ENCODE measurements at regions not wholly inside any gene's neighbourhood (a gene's known extent, or its start where the extent isn't known, plus 50 kb on each side); places are given as distances from the start of the nearest gene placed in this dataset.

- H3K4me2 ChIP-seq, result no peak overlapping the region
- H3K36me3 ChIP-seq (replicated peaks; ENCODE audit: insufficient read depth, low read depth), result no peaks in the 10 kb centered on the region
- no peak overlapping the region for H3K27ac ChIP-seq
- 74% methylated on average over 4 of the region's 4 CpGs for WGBS (ENCODE audit: low lambda C conversion rate, missing lambda C conversion rate)
- no peaks in the 10 kb centered on the region for H3K9me3 ChIP-seq (ENCODE audit: low read depth)
- no peaks in the 10 kb centered on the region for H3K79me2 ChIP-seq
- no peak for TF ChIP-seq CTCF (IDR thresholded peaks at IDR 0.05; ENCODE audit: poor library complexity)
- H3K9me2 ChIP-seq (replicated peaks; ENCODE audit: insufficient read depth), result no peaks in the 10 kb centered on the region
- no peak overlapping the region for H3K4me3 ChIP-seq
- H3K27me3 ChIP-seq, result no peaks in the 10 kb centered on the region
- no peak for DNase-seq (ENCODE audit: low spot score)
- H4K20me1 ChIP-seq (ENCODE audit: insufficient read depth, poor library complexity, severe bottlenecking), result no peaks in the 10 kb centered on the region
- H2AFZ ChIP-seq, result no peak overlapping the region
- no peaks in the 10 kb centered on the region for H3K4me1 ChIP-seq (ENCODE audit: insufficient read depth)
Measured at GRCh38 chr10:84846658-84847316, 518.4 kb downstream of the CCSER2 start.

GRCh38 chr10:84848967-84849366 is 520.6 kb downstream of the CCSER2 start:
- Histone ChIP-seq H3K9me2 (replicated peaks; ENCODE audit: insufficient read depth) (no peaks in the 10 kb centered on the region), H3K4me2 (no peak overlapping the region), H3K4me3 (no peak overlapping the region), H3K79me2 (no peaks in the 10 kb centered on the region), H2AFZ (no peak overlapping the region), H3K27me3 (no peaks in the 10 kb centered on the region), H4K20me1 (ENCODE audit: insufficient read depth, poor library complexity, severe bottlenecking) (no peaks in the 10 kb centered on the region), H3K9me3 (ENCODE audit: low read depth) (no peaks in the 10 kb centered on the region), H3K27ac (no peak overlapping the region), H3K36me3 (replicated peaks; ENCODE audit: insufficient read depth, low read depth) (no peaks in the 10 kb centered on the region), H3K4me1 (ENCODE audit: insufficient read depth) (no peaks in the 10 kb centered on the region)
- TF ChIP-seq EZH2 (IDR thresholded peaks at IDR 0.05; ENCODE audit: borderline replicate concordance) (no peak), EZH2phosphoT487 (IDR thresholded peaks at IDR 0.05; ENCODE audit: low read depth, severe bottlenecking, unreplicated experiment) (no peak), CTCF (IDR thresholded peaks at IDR 0.05; ENCODE audit: poor library complexity) (no peak)
- 30% methylated on average over 2 of the region's 2 CpGs for WGBS (ENCODE audit: low lambda C conversion rate, missing lambda C conversion rate)
- no peak for DNase-seq (ENCODE audit: low spot score)

GRCh38 chr10:84850826-84851225 is 522.4 kb downstream of the CCSER2 start:
- Histone ChIP-seq H3K4me1 (ENCODE audit: insufficient read depth) (no peaks in the 10 kb centered on the region), H3K9me3 (ENCODE audit: low read depth) (no peaks in the 10 kb centered on the region), H3K27me3 (no peaks in the 10 kb centered on the region), H3K79me2 (no peaks in the 10 kb centered on the region), H4K20me1 (ENCODE audit: insufficient read depth, poor library complexity, severe bottlenecking) (no peaks in the 10 kb centered on the region), H3K4me3 (no peak overlapping the region), H2AFZ (no peak overlapping the region), H3K4me2 (no peak overlapping the region), H3K27ac (no peak overlapping the region), H3K9me2 (replicated peaks; ENCODE audit: insufficient read depth) (no peaks in the 10 kb centered on the region), H3K36me3 (replicated peaks; ENCODE audit: insufficient read depth, low read depth) (no peaks in the 10 kb centered on the region)
- no peak for DNase-seq (ENCODE audit: low spot score)
- TF ChIP-seq CTCF (IDR thresholded peaks at IDR 0.05; ENCODE audit: poor library complexity) (no peak), EZH2 (IDR thresholded peaks at IDR 0.05; ENCODE audit: borderline replicate concordance) (no peak), EZH2phosphoT487 (IDR thresholded peaks at IDR 0.05; ENCODE audit: low read depth, severe bottlenecking, unreplicated experiment) (no peak)
- WGBS (ENCODE audit: low lambda C conversion rate, missing lambda C conversion rate), result 70% methylated on average over 6 of the region's 6 CpGs

- TF ChIP-seq EZH2phosphoT487 (IDR thresholded peaks at IDR 0.05; ENCODE audit: low read depth, severe bottlenecking, unreplicated experiment), result no peak
- no peak for TF ChIP-seq EZH2 (IDR thresholded peaks at IDR 0.05; ENCODE audit: borderline replicate concordance)
- no peak for TF ChIP-seq CTCF (IDR thresholded peaks at IDR 0.05; ENCODE audit: poor library complexity)
- Histone ChIP-seq H3K4me1 (ENCODE audit: insufficient read depth) (no peaks in the 10 kb centered on the region), H4K20me1 (ENCODE audit: insufficient read depth, poor library complexity, severe bottlenecking) (no peaks in the 10 kb centered on the region), H3K79me2 (no peaks in the 10 kb centered on the region), H3K36me3 (replicated peaks; ENCODE audit: insufficient read depth, low read depth) (no peaks in the 10 kb centered on the region), H3K9me2 (replicated peaks; ENCODE audit: insufficient read depth) (no peaks in the 10 kb centered on the region), H3K4me2 (no peak overlapping the region), H3K27me3 (no peaks in the 10 kb centered on the region), H3K4me3 (no peak overlapping the region), H3K27ac (no peak overlapping the region), H2AFZ (no peak overlapping the region), H3K9me3 (ENCODE audit: low read depth) (no peaks in the 10 kb centered on the region)
- no peak for DNase-seq (ENCODE audit: low spot score)
- WGBS (ENCODE audit: low lambda C conversion rate, missing lambda C conversion rate), result 70% methylated on average over 3 of the region's 3 CpGs
Measured at GRCh38 chr10:84854439-84854838, 526.0 kb downstream of the CCSER2 start.
